ENCODE measurements at regions not wholly inside any gene's neighbourhood (a gene's known extent, or its start where the extent isn't known, plus 50 kb on each side); places are given as distances from the start of the nearest gene placed in this dataset.
A peak's percentile ranks its signal among the peaks of the same experiment; 100 is the strongest.

- H3K4me1 ChIP-seq (ENCODE audit: control insufficient read depth in 2 of 3, insufficient read depth in 2 of 3, low read depth in 1 of 3, low read length in 3 of 3): no peaks in the 10 kb centered on the region
- intact Hi-C loops (cut with DNase I): no loop called here
- FAIRE-seq (no peak), DNase-seq (no peak)
- no peak overlapping the region for H3K9ac ChIP-seq (ENCODE audit: low read length in 3 of 3)
- no peak for TF ChIP-seq CTCF (IDR thresholded peaks at IDR 0.05; ENCODE audit: borderline replicate concordance, extremely low read depth, insufficient read depth)
- H3K27ac ChIP-seq (ENCODE audit: low read depth in 2 of 2, low read length in 2 of 2): no peak overlapping the region
- H3K36me3 ChIP-seq (ENCODE audit: control insufficient read depth in 2 of 3, insufficient read depth in 3 of 3, low read length in 3 of 3): no peaks in the 10 kb centered on the region
- no peak overlapping the region for H3K4me3 ChIP-seq (ENCODE audit: low read length in 3 of 3)
- H3K27me3 ChIP-seq (ENCODE audit: control insufficient read depth, insufficient read depth, low read length): no peaks in the 10 kb centered on the region
- no peaks in the 10 kb centered on the region for H3K9me3 ChIP-seq (ENCODE audit: control insufficient read depth in 2 of 3, insufficient read depth in 1 of 3, low read length in 3 of 3)
Measured at GRCh38 chr2:175442441-175442840, 260.9 kb upstream of the ATP5MC3 start.

GRCh38 chr2:175441181-175441761 lies 259.8 kb upstream of the ATP5MC3 start:
- Histone ChIP-seq H3K27ac (ENCODE audit: low read depth in 2 of 2, low read length in 2 of 2) (no peak overlapping the region), H3K9me3 (ENCODE audit: control insufficient read depth in 2 of 3, insufficient read depth in 1 of 3, low read length in 3 of 3) (no peaks in the 10 kb centered on the region), H3K4me1 (ENCODE audit: control insufficient read depth in 2 of 3, insufficient read depth in 2 of 3, low read depth in 1 of 3, low read length in 3 of 3) (no peaks in the 10 kb centered on the region), H3K27me3 (ENCODE audit: control insufficient read depth, insufficient read depth, low read length) (no peaks in the 10 kb centered on the region), H3K36me3 (ENCODE audit: control insufficient read depth in 2 of 3, insufficient read depth in 3 of 3, low read length in 3 of 3) (no peaks in the 10 kb centered on the region), H3K9ac (ENCODE audit: low read length in 3 of 3) (no peak overlapping the region), H3K4me3 (ENCODE audit: low read length in 3 of 3) (no peak overlapping the region)
- FAIRE-seq: no peak
- intact Hi-C loops (cut with DNase I): no loop called here
- DNase-seq: peak in 1 of 5 donors; percentile 10
- no peak for TF ChIP-seq CTCF (IDR thresholded peaks at IDR 0.05; ENCODE audit: borderline replicate concordance, extremely low read depth, insufficient read depth)

- Histone ChIP-seq H3K27ac (ENCODE audit: low read depth in 2 of 2, low read length in 2 of 2) (no peak overlapping the region), H3K36me3 (ENCODE audit: control insufficient read depth in 2 of 3, insufficient read depth in 3 of 3, low read length in 3 of 3) (no peaks in the 10 kb centered on the region), H3K9ac (ENCODE audit: low read length in 3 of 3) (no peak overlapping the region), H3K9me3 (ENCODE audit: control insufficient read depth in 2 of 3, insufficient read depth in 1 of 3, low read length in 3 of 3) (no peaks in the 10 kb centered on the region), H3K4me1 (ENCODE audit: control insufficient read depth in 2 of 3, insufficient read depth in 2 of 3, low read depth in 1 of 3, low read length in 3 of 3) (no peaks in the 10 kb centered on the region), H3K4me3 (ENCODE audit: low read length in 3 of 3) (no peak overlapping the region), H3K27me3 (ENCODE audit: control insufficient read depth, insufficient read depth, low read length) (no peaks in the 10 kb centered on the region)
- DNase-seq (no peak), FAIRE-seq (no peak)
- TF ChIP-seq CTCF (IDR thresholded peaks at IDR 0.05; ENCODE audit: borderline replicate concordance, extremely low read depth, insufficient read depth): no peak
- intact Hi-C loops (cut with DNase I): no loop called here
Measured at GRCh38 chr2:175439416-175439815, 257.9 kb upstream of the ATP5MC3 start.

GRCh38 chr2:175437167-175437566 lies 255.7 kb upstream of the ATP5MC3 start:
- H3K4me3 ChIP-seq (ENCODE audit: low read length in 3 of 3): no peak overlapping the region
- no peak overlapping the region for H3K27ac ChIP-seq (ENCODE audit: low read depth in 2 of 2, low read length in 2 of 2)
- H3K4me1 ChIP-seq (ENCODE audit: control insufficient read depth in 2 of 3, insufficient read depth in 2 of 3, low read depth in 1 of 3, low read length in 3 of 3): no peaks in the 10 kb centered on the region
- DNase-seq (no peak), FAIRE-seq (no peak)
- no peak overlapping the region for H3K9ac ChIP-seq (ENCODE audit: low read length in 3 of 3)
- no peaks in the 10 kb centered on the region for H3K36me3 ChIP-seq (ENCODE audit: control insufficient read depth in 2 of 3, insufficient read depth in 3 of 3, low read length in 3 of 3)
- H3K27me3 ChIP-seq (ENCODE audit: control insufficient read depth, insufficient read depth, low read length): no peaks in the 10 kb centered on the region
- H3K9me3 ChIP-seq (ENCODE audit: control insufficient read depth in 2 of 3, insufficient read depth in 1 of 3, low read length in 3 of 3): no peaks in the 10 kb centered on the region
- intact Hi-C loops (cut with DNase I): no loop called here
- no peak for TF ChIP-seq CTCF (IDR thresholded peaks at IDR 0.05; ENCODE audit: borderline replicate concordance, extremely low read depth, insufficient read depth)

Measured in kidney (tissue), 13 donors.